ENCODE measurements at regions not wholly inside any gene's neighbourhood (a gene's known extent, or its start where the extent isn't known, plus 50 kb on each side); places are given as distances from the start of the nearest gene placed in this dataset.

DNA sequence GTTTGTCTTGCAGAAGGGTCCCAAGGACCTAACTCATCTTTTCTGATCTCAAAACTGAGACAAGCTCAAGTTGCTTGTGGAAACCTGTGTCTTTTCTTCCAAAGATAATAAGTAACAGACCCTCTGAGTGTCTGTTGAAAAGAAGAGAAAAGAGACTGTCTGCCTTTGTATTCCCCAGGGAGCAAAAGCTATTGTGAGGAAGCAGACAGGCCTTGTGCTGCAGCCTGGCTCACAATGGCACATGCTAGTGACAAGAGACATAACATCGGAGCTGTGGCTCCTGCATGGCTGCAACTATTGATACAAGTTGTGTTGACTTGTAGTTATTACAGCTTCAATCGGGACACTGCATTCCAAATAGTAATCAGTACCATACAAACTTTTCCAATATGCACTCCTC, 202.9 kb downstream of the DKK1 start:
- ATAC-seq (no peak), DNase-seq (no peak)
- Mint-ChIP-seq H3K9me3 (peaks cover 0 to 8% of the 10 kb centered on the region in 2 donors), H3K27ac (no peak overlapping the region), H3K4me3 (no peak overlapping the region), H3K36me3 (no peaks in the 10 kb centered on the region), H3K27me3 (ENCODE audit: low read depth in 2 of 2) (no peaks in the 10 kb centered on the region), H3K4me1 (no peaks in the 10 kb centered on the region)
- TF ChIP-seq, protein P1, sequence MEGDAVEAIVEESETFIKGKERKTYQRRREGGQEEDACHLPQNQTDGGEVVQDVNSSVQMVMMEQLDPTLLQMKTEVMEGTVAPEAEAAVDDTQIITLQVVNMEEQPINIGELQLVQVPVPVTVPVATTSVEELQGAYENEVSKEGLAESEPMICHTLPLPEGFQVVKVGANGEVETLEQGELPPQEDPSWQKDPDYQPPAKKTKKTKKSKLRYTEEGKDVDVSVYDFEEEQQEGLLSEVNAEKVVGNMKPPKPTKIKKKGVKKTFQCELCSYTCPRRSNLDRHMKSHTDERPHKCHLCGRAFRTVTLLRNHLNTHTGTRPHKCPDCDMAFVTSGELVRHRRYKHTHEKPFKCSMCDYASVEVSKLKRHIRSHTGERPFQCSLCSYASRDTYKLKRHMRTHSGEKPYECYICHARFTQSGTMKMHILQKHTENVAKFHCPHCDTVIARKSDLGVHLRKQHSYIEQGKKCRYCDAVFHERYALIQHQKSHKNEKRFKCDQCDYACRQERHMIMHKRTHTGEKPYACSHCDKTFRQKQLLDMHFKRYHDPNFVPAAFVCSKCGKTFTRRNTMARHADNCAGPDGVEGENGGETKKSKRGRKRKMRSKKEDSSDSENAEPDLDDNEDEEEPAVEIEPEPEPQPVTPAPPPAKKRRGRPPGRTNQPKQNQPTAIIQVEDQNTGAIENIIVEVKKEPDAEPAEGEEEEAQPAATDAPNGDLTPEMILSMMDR (IDR thresholded peaks at IDR 0.05) = no peak
- Histone ChIP-seq H3K4me1 (ENCODE audit: control insufficient read depth, insufficient read depth, low read length) (no peaks in the 10 kb centered on the region), H3K36me3 (ENCODE audit: control insufficient read depth, insufficient read depth, low read length) (no peaks in the 10 kb centered on the region), H3K27ac (ENCODE audit: low read length) (no peak overlapping the region), H3K4me3 (ENCODE audit: low read length) (no peak overlapping the region), H3K27me3 (ENCODE audit: control insufficient read depth, insufficient read depth, low read length) (no peaks in the 10 kb centered on the region), H3K9me3 (ENCODE audit: control insufficient read depth, insufficient read depth, low read length) (peaks cover 6% of the 10 kb centered on the region)
- intact Hi-C loops (cut with micrococcal nuclease) = no loop called here
- WGBS (ENCODE audit: insufficient coverage) = 70% methylated on average over 2 of the region's 2 CpGs

DNA sequence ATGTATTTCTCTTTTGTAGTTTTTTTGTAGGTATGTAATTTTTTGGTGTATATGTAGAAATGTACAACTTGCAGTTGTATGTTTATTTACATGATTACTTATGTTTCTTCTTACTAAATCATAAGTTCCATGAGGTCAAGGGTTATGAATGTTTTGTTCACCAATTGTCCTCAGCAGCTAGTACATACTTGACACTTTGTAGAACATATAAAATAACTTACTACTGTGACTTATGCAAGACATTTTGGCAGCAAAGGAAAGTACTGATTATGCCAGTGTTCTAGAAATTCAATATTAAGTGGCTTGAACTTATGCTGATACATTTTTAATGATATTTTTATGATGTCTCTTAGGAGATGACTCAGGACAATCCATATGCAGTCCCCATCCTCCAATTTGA, 209.6 kb downstream of the DKK1 start:
- Histone ChIP-seq H3K4me1 (ENCODE audit: control insufficient read depth, insufficient read depth, low read length) (no peaks in the 10 kb centered on the region), H3K36me3 (ENCODE audit: control insufficient read depth, insufficient read depth, low read length) (no peaks in the 10 kb centered on the region), H3K4me3 (ENCODE audit: low read length) (no peak overlapping the region), H3K9me3 (ENCODE audit: control insufficient read depth, insufficient read depth, low read length) (peaks cover 6% of the 10 kb centered on the region), H3K27ac (ENCODE audit: low read length) (no peak overlapping the region), H3K27me3 (ENCODE audit: control insufficient read depth, insufficient read depth, low read length) (no peaks in the 10 kb centered on the region)
- intact Hi-C loops (cut with micrococcal nuclease) = no loop called here
- H3K9me3 Mint-ChIP-seq = peaks cover 0 to 14% of the 10 kb centered on the region in 2 donors
- H3K27me3 Mint-ChIP-seq (ENCODE audit: low read depth in 2 of 2) = no peaks in the 10 kb centered on the region
- no peak overlapping the region for H3K4me3 Mint-ChIP-seq
- DNase-seq (no peak), ATAC-seq (no peak)
- H3K36me3 Mint-ChIP-seq = no peaks in the 10 kb centered on the region
- no peak overlapping the region for H3K27ac Mint-ChIP-seq
- TF ChIP-seq, protein P1 (IDR thresholded peaks at IDR 0.05) = no peak
- H3K4me1 Mint-ChIP-seq = no peaks in the 10 kb centered on the region

DNA sequence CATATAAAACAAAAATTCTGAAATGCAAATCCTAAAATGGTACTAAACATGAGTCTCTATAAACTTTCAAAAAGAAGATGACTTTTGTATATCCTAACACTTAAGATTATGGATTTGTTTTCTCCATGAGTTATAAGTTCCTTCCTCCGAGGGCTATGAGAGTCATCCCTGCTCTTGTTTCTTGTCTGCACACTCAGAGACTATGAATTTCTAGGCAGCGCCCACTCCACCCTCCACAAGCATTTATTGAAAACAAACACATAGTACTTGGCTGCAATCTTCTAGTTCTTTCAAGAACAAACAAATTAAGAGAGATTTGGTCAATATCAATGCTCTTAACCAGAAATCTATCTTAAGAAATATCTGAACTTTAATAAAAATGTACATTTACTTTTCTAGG, 211.7 kb downstream of the DKK1 start:
- Histone ChIP-seq H3K4me3 (ENCODE audit: low read length) (no peak overlapping the region), H3K27ac (ENCODE audit: low read length) (no peak overlapping the region), H3K36me3 (ENCODE audit: control insufficient read depth, insufficient read depth, low read length) (no peaks in the 10 kb centered on the region), H3K27me3 (ENCODE audit: control insufficient read depth, insufficient read depth, low read length) (no peaks in the 10 kb centered on the region), H3K9me3 (ENCODE audit: control insufficient read depth, insufficient read depth, low read length) (peaks cover 5% of the 10 kb centered on the region), H3K4me1 (ENCODE audit: control insufficient read depth, insufficient read depth, low read length) (no peaks in the 10 kb centered on the region)
- Mint-ChIP-seq H3K27ac (no peak overlapping the region), H3K27me3 (ENCODE audit: low read depth in 2 of 2) (no peaks in the 10 kb centered on the region), H3K9me3 (peaks cover 3 to 16% of the 10 kb centered on the region in 2 donors), H3K4me3 (no peak overlapping the region), H3K36me3 (no peaks in the 10 kb centered on the region), H3K4me1 (no peaks in the 10 kb centered on the region)
- DNase-seq (no peak), ATAC-seq (no peak)
- WGBS (ENCODE audit: insufficient coverage) = 88% methylated on average over 2 of the region's 2 CpGs
- intact Hi-C loops (cut with micrococcal nuclease) = no loop called here
- TF ChIP-seq, protein P1 (IDR thresholded peaks at IDR 0.05) = no peak

DNA sequence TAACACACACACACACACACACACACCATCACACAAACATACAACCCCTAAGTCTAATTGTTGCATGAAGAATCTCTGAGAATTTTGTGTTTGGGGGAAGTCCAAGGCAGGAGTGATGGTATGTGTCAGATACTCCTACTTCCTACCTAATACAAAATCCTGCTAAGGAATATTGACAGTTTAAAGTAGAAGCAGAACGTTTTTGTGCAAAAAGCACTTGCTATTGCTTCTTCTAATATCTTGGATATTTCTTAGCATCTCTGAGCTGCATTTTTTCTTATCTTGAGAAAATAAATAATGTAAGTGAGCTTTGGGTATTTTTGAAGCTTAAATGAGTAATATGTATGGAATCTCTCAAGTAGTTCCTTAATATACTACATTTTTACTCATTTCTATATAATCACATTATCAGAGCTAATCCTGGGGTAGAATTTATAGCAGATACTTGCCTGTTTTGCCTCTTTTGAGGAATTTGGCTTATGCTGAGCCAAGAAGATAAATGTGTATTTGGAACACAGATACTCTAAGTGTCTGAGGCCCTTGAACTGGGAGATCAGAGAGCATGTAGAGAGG, 212.3 kb downstream of the DKK1 start:
- ATAC-seq (no peak), DNase-seq (no peak)
- no CpG with 5 or more reads among the region's 1 CpG for WGBS (ENCODE audit: insufficient coverage)
- intact Hi-C loops (cut with micrococcal nuclease) = no loop called here
- Mint-ChIP-seq H3K9me3 (peaks cover 3 to 13% of the 10 kb centered on the region in 2 donors), H3K27ac (no peak overlapping the region), H3K36me3 (no peaks in the 10 kb centered on the region), H3K27me3 (ENCODE audit: low read depth in 2 of 2) (no peaks in the 10 kb centered on the region), H3K4me1 (no peaks in the 10 kb centered on the region), H3K4me3 (no peak overlapping the region)
- H3K27ac ChIP-seq (ENCODE audit: low read length) = no peak overlapping the region
- H3K9me3 ChIP-seq (ENCODE audit: control insufficient read depth, insufficient read depth, low read length) = peaks cover 3% of the 10 kb centered on the region
- no peaks in the 10 kb centered on the region for H3K36me3 ChIP-seq (ENCODE audit: control insufficient read depth, insufficient read depth, low read length)
- H3K4me1 ChIP-seq (ENCODE audit: control insufficient read depth, insufficient read depth, low read length) = no peaks in the 10 kb centered on the region
- H3K4me3 ChIP-seq (ENCODE audit: low read length) = no peak overlapping the region
- TF ChIP-seq, protein P1 (IDR thresholded peaks at IDR 0.05) = no peak
- H3K27me3 ChIP-seq (ENCODE audit: control insufficient read depth, insufficient read depth, low read length) = no peaks in the 10 kb centered on the region

Data from natural killer cell (primary cell).